ENCODE measurements at regions not wholly inside any gene's neighbourhood (a gene's known extent, or its start where the extent isn't known, plus 50 kb on each side); places are given as distances from the start of the nearest gene placed in this dataset.

DNA sequence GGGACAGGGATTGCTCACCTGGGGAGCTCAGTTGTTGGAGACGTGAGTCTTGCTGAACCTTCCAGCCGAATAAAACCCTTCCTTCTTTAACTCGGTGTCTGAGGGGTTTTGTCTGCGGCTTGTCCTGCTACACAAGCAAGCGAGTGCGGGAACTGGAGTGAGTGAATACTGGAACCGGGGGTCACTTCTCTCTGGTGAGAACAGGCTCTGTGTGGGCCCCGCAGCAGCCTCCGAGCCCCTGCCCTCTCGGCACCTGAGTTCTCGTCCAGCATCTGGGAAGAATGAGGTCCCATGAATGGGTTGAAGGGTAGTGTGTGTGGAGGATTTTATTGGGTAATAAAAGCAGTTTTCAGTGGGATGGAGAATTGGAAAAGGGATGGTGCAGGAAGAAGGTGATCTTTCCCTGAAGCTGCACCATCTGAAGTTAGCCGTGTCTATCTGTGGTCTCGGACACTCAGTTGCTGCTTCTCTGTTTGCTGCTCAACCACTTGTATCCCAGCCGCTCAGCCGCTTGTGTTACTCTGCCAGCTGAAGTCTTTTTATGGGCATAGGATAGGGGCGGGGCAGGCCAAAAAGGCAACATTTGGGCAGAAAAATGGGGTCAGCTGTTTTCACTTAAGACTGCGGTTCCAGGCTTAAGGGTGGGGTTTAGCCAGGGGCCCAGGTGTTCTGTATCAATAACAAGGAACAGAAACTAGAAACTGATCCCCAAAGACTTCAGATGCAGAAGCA lies 450.6 kb upstream of the CAMK1G start:
- TF ChIP-seq, protein P1, sequence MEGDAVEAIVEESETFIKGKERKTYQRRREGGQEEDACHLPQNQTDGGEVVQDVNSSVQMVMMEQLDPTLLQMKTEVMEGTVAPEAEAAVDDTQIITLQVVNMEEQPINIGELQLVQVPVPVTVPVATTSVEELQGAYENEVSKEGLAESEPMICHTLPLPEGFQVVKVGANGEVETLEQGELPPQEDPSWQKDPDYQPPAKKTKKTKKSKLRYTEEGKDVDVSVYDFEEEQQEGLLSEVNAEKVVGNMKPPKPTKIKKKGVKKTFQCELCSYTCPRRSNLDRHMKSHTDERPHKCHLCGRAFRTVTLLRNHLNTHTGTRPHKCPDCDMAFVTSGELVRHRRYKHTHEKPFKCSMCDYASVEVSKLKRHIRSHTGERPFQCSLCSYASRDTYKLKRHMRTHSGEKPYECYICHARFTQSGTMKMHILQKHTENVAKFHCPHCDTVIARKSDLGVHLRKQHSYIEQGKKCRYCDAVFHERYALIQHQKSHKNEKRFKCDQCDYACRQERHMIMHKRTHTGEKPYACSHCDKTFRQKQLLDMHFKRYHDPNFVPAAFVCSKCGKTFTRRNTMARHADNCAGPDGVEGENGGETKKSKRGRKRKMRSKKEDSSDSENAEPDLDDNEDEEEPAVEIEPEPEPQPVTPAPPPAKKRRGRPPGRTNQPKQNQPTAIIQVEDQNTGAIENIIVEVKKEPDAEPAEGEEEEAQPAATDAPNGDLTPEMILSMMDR (IDR thresholded peaks at IDR 0.05; ENCODE audit: insufficient read depth, low read length, poor library complexity, severe bottlenecking): no peak
- TF ChIP-seq EZH2phosphoT487 (conservative IDR thresholded peaks at IDR 0.05; ENCODE audit: low read length): no peak

Measured in SU-DHL-6 (cell line).